Vagina (tissue), 2 donors: ENCODE measurements at regions not wholly inside any gene's neighbourhood (a gene's known extent, or its start where the extent isn't known, plus 50 kb on each side); places are given as distances from the start of the nearest gene placed in this dataset.

ENCODE experiments used
- POLR2A ChIP-seq, 2 donors: fragments of 450-650 bp; IDR thresholded peaks; one replicate each; pipeline ENCODE4 v1.6.1; 2017; ENCODE audit warnings: antibody characterized with exemption in 2 of 2, mild to moderate bottlenecking in 2 of 2, moderate library complexity in 2 of 2
- TF ChIP-seq, protein P1 (sequence below), 3 experiments: fragments of 450-650 bp in 2 of 3; fragments of 200-600 bp in 1 of 3; sonication (generic) in 1 of 3; IDR thresholded peaks; one replicate each; pipeline ENCODE4 v1.5.1; 2017 to 2019; ENCODE audit warnings: antibody characterized with exemption in 3 of 3, mild to moderate bottlenecking in 2 of 3, moderate library complexity in 2 of 3

DNA sequence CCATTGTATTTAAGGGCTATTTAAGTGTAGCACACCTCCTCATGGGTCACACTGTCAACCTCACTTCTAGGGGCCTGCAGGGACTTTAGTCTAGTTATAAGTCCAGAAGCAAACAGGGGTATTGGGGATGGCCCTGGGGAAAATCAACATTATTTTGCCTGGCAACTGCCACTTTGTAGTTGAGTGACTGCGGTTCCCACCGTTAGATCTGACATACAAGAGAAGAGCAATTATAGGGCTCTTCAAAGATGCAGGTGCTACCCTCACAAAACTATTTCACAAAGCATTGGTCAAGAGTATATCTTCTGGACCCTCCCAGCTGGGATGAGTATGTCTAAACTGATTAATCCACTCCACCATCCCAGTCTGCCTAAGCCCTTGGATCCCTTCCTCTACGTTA is 133.0 kb upstream of the PCBD1 start:
- no peak for TF ChIP-seq POLR2A (IDR thresholded peaks at IDR 0.05)
- TF ChIP-seq, protein P1, sequence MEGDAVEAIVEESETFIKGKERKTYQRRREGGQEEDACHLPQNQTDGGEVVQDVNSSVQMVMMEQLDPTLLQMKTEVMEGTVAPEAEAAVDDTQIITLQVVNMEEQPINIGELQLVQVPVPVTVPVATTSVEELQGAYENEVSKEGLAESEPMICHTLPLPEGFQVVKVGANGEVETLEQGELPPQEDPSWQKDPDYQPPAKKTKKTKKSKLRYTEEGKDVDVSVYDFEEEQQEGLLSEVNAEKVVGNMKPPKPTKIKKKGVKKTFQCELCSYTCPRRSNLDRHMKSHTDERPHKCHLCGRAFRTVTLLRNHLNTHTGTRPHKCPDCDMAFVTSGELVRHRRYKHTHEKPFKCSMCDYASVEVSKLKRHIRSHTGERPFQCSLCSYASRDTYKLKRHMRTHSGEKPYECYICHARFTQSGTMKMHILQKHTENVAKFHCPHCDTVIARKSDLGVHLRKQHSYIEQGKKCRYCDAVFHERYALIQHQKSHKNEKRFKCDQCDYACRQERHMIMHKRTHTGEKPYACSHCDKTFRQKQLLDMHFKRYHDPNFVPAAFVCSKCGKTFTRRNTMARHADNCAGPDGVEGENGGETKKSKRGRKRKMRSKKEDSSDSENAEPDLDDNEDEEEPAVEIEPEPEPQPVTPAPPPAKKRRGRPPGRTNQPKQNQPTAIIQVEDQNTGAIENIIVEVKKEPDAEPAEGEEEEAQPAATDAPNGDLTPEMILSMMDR (IDR thresholded peaks at IDR 0.05) = no peak
